ENCODE measurements at regions not wholly inside any gene's neighbourhood (a gene's known extent, or its start where the extent isn't known, plus 50 kb on each side); places are given as distances from the start of the nearest gene placed in this dataset.
"Not testable (repeated sequence)": the region's sequence is repeated elsewhere in the genome, so short reads cannot be mapped to it uniquely, and the experiment has no call there.

- DNase-seq: no peak
Measured at GRCh38 chr4:143819029-143819428, 86.3 kb downstream of the GYPE start.

- not testable (repeated sequence) for DNase-seq
Measured at GRCh38 chr4:143817866-143818265, 87.5 kb downstream of the GYPE start.

- not testable (repeated sequence) for DNase-seq
Measured at GRCh38 chr4:143815375-143815774, 90.0 kb downstream of the GYPE start.

DNA sequence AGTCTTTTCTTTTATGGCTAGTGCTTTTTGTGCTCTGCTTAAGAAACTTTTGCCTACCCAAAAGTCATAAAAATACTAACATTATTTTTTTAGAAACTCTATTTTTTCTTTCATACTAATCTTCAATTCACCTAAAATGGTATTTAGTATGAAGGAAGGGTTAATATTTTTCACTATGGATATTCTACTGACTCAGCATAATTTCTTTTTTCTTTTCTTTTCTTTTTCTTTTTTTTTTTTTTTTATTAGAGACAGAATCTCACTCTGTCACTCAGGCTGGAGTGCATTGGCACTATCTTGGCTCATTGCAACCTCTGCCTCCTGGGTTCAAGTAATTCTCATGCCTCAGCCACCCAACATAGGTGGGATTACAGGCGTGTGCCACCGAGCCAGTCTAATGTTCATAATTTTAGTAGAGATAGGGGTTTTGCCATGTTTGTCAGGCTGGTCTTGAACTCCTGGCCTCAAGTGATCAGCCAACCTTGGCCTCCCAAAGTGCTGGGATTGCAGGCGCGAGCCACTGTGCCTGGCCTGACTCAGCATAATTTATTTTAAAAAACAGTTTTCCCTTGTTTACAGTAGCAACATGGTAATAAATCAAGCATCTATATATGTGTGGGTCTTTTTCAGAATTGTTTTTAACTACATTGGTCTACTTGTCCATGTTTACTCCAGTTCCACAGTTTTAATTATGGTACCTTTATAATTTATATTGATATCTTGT lies 91.8 kb downstream of the GYPE start:
- DNase-seq: not testable (repeated sequence)

- DNase-seq: not testable (repeated sequence)
Measured at GRCh38 chr4:143791693-143792092, 91.2 kb upstream of the FREM3 start.

DNA sequence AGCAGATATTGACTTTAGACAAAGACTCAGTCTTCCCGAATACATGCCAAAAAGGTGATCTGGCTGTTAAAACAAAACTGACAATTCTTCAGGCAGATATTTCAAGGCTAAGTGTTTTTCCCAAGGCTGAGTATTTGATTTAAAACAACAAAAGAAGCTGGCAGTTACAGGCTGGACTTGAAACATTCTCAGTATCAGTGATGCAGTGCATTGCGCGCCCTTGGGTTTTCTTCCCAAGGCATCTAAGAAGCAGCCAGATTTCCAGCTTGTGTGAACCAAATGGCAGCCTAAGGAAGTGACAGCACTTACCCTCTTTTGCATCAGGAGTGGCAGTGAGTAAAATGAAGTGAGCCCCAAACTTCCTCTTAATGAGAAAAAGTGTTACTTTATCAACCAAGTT lies 90.0 kb upstream of the FREM3 start:
- not testable (repeated sequence) for DNase-seq

DNA sequence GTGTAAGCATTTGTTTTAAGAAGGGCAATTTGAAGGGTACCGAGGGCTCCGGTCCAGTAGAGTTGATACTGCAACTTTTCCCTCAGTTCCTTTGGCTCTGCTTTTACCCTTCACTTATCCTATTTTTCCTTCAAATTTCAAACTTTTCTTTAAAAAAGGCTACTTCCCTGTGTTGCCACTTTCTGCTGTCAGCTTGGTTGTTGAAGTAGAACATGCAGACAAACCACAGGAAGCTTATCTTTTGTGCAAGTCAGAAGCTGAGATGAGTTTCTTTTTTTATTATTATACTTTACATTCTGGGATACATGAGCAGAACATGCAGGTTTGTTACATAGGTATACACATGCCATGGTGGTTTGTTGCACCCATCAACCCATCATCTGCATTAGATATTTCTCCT lies 89.1 kb upstream of the FREM3 start:
- DNase-seq: not testable (repeated sequence)

DNA sequence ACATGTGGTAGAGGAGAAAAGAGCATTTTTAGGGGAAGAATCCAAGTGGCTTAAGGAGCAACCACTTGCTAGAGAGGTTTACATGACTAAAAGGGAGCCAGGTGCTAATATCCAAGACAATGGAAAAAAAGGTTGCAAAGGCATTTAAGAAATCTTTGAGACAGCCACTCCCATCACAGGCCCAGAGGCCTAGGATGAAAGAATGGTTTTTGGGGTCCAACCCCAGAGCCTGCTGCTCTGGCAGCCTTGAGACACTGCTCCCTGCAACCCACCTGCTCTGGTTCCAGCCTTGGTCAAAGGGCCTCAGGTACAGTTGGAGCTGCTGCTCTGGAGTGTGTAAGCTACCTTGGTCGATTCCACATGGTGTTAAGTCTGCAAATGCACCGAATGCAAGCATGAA lies 84.1 kb upstream of the FREM3 start:
- no peak for DNase-seq

DNA sequence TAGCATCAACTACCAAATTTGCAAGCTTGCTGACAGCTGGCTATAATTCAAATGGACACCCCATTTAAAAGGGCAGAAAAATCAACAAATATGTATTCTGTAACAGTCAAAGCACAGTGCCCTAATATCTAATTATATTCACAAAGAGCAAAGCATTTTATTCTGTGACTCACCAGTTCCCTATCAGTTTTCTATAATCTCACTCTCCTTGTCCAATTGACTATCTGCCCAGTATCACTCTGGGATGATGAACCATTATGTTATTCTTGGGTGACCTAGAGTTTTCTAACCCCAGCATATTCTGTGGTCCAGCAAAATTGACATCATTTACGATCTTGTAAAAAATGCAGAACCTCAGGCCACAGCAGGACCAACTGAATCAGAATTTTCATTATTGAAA lies 82.0 kb upstream of the FREM3 start:
- no peak for DNase-seq

DNA sequence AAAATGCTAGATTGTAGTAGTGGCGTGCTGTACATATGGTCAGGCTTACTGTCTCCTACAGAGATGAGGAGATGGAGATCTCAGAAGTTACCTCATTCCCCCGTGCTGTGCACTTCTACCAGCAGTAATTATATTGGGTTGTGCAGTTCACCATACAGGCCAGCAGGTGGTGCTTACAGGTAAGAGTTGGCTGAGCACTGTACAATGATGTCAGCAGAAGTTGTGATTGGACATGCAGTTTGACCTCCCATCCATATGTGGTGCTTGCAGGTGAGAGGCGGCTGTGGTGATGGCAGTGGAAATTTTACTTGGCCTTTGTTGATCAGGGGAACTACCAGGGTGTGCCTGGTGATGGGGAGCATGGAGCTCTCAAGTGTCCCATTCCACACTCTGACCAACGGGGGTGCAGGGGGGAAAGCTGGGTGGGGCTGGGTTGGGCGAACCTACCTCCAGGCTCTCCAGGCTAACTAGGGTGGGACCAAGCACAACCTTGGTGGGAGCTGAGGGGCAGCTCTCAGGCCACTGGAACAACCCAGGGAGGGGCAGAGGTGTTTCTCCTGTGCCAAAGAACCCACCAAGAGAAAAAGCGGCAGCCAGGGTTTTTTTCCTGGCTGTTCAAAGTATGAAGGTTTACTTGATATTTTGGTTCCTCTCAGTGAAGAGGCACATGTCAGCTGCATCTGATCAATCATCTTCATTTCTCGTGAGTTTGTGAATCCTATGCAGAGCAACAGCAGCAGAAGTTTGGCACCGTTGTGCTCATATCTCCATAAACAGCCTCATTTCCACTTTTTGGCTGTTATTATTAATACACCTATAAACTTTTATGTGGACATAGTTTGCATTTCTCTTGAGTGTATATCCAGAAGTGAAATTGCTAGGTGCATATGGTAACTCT lies 73.8 kb upstream of the FREM3 start:
- DNase-seq: peak; percentile 55

GRCh38 chr4:143771269-143771668 lies 70.8 kb upstream of the FREM3 start:
- no peak for DNase-seq

- peak; percentile 4 for DNase-seq
Measured at GRCh38 chr4:143768007-143768591, 67.6 kb upstream of the FREM3 start.

- DNase-seq: no peak
Measured at GRCh38 chr4:143763587-143763986, 63.1 kb upstream of the FREM3 start.

GRCh38 chr4:143762511-143762910 lies 62.0 kb upstream of the FREM3 start:
- DNase-seq: no peak

Data from fibroblast of skin of right quadriceps (primary cell).